H1 (cell line): ENCODE measurements at regions not wholly inside any gene's neighbourhood (a gene's known extent, or its start where the extent isn't known, plus 50 kb on each side); places are given as distances from the start of the nearest gene placed in this dataset.

ENCODE experiments used
- CTCF ChIA-PET: fragments of 300-600 bp; sonication (Branson Sonifier 250); formaldehyde crosslinking; loops from one replicate; lab custom pipeline; 2021; ENCODE audit not compliant: partially characterized antibody; lab: Charles Lee
- POLR2A ChIA-PET: fragments of 300-600 bp; sonication (Branson Sonifier 250); formaldehyde crosslinking; loops from one replicate; lab custom pipeline; 2021; ENCODE audit warnings: inconsistent platforms; ENCODE audit not compliant: partially characterized antibody; lab: Charles Lee
- DNase-seq, 2 experiments: peaks; one replicate each; pipeline versions ENCODE4 v3.0.0 to v3.0.0-alpha.2; 2010 to 2022; ENCODE audit warnings: low spot score in 2 of 2, low read depth in 1 of 2, mixed read lengths in 1 of 2
- FAIRE-seq: peaks from 2 replicates; lab custom pipeline; 2011; peaks lifted over from hg19 to GRCh38; lab: Jason Lieb, UNC
- H2AFZ ChIP-seq: 2 replicates; pipeline ENCODE4 v1.8.1; 2012; ENCODE audit warnings: low read length, inconsistent platforms
- H2AK5ac ChIP-seq: 2 replicates; pipeline ENCODE4 v1.6.1; 2013; ENCODE audit warnings: low read depth, low read length
- H2BK120ac ChIP-seq: replicated peaks from 2 replicates; pipeline ENCODE3; 2013; ENCODE audit warnings: low read depth, low read length, inconsistent platforms
- H2BK12ac ChIP-seq: 2 replicates; pipeline ENCODE4 v1.6.1; 2013; ENCODE audit warnings: low read depth, low read length
- H2BK15ac ChIP-seq: 2 replicates; pipeline ENCODE4 v1.6.1; 2013; ENCODE audit warnings: low read length
- H2BK20ac ChIP-seq: 2 replicates; pipeline ENCODE4 v1.6.1; 2013; ENCODE audit warnings: low read length
- H2BK5ac ChIP-seq: 2 replicates; pipeline ENCODE4 v1.6.1; 2013; ENCODE audit warnings: low read depth, low read length
- H3K14ac ChIP-seq: 2 replicates; pipeline ENCODE4 v1.6.1; 2013; ENCODE audit warnings: inconsistent platforms; ENCODE audit not compliant: insufficient read length
- H3K18ac ChIP-seq: 2 replicates; pipeline ENCODE4 v1.6.1; 2013; ENCODE audit warnings: low read length; ENCODE audit errors: extremely low read depth
- H3K23ac ChIP-seq: 2 replicates; pipeline ENCODE4 v1.6.1; 2013; ENCODE audit warnings: inconsistent platforms; ENCODE audit not compliant: insufficient read length
- H3K23me2 ChIP-seq: 2 replicates; pipeline ENCODE4 v1.6.1; 2013; ENCODE audit warnings: low read depth, low read length
- H3K27ac ChIP-seq: 2 replicates; pipeline ENCODE4 v1.6.1; 2011; ENCODE audit warnings: low read depth, low read length, inconsistent platforms
- H3K27me3 ChIP-seq, 4 experiments: replicated peaks in 1 of 4; 1 replicate in 1 of 4; 2 replicates in 3 of 4; pipeline versions ENCODE4 v1.6.1 to v1.8.1; 2011 to 2013; ENCODE audit warnings: low read length in 3 of 4, mild to moderate bottlenecking in 3 of 4, inconsistent platforms in 2 of 4, mixed read lengths in 2 of 4, moderate library complexity in 1 of 4; ENCODE audit not compliant: control insufficient read depth in 3 of 4, insufficient read depth in 3 of 4; ENCODE audit errors: extremely low read depth in 1 of 4
- H3K36me3 ChIP-seq, 4 experiments: 2 replicates each; pipeline versions ENCODE4 v1.6.1 to v1.8.1; 2011 to 2013; ENCODE audit warnings: mild to moderate bottlenecking in 4 of 4, low read length in 3 of 4, moderate library complexity in 2 of 4, control low read depth in 1 of 4, inconsistent platforms in 1 of 4; ENCODE audit not compliant: insufficient read depth in 4 of 4, control insufficient read depth in 2 of 4
- H3K4ac ChIP-seq: replicated peaks from 2 replicates; pipeline ENCODE3; 2013; ENCODE audit warnings: low read length, low read depth, mixed read lengths, inconsistent platforms; ENCODE audit not compliant: insufficient read length
- H3K4me1 ChIP-seq, 4 experiments: replicated peaks in 1 of 4; 1 replicate in 1 of 4; 2 replicates in 3 of 4; pipeline versions ENCODE4 v1.6.1 to v1.8.1; 2011 to 2013; ENCODE audit warnings: low read length in 3 of 4, inconsistent platforms in 2 of 4, mixed read lengths in 1 of 4; ENCODE audit not compliant: insufficient read depth in 4 of 4, control insufficient read depth in 3 of 4
- H3K4me2 ChIP-seq, 2 experiments: 2 replicates each; pipeline versions ENCODE4 v1.6.1 to v1.8.1; 2011 to 2013; ENCODE audit warnings: low read depth in 2 of 2, low read length in 2 of 2, control low read depth in 1 of 2, inconsistent platforms in 1 of 2, mild to moderate bottlenecking in 1 of 2; ENCODE audit not compliant: insufficient read depth in 1 of 2
- H3K4me3 ChIP-seq, 4 experiments: fragments of 200-600, 300-600 bp in 1 of 4; sonication (generic), shearing (Covaris generic), sonication (Bioruptor Twin) in 1 of 4; 2 replicates each; pipeline versions ENCODE4 v1.5.1 to v1.8.1; 2011 to 2016; ENCODE audit warnings: low read length in 4 of 4, low read depth in 3 of 4, control low read depth in 2 of 4, inconsistent platforms in 2 of 4, mild to moderate bottlenecking in 2 of 4, mixed read lengths in 1 of 4, moderate library complexity in 1 of 4; ENCODE audit not compliant: insufficient read depth in 2 of 4; ENCODE audit errors: extremely low read depth in 1 of 4
- H3K56ac ChIP-seq: replicated peaks from 2 replicates; pipeline ENCODE3; 2013; ENCODE audit warnings: low read depth, mild to moderate bottlenecking, mixed read lengths, low read length, inconsistent platforms; ENCODE audit not compliant: insufficient read length
- H3K79me1 ChIP-seq: 2 replicates; pipeline ENCODE4 v1.6.1; 2013; ENCODE audit warnings: low read depth, low read length, control low read depth
- H3K79me2 ChIP-seq, 2 experiments: 2 replicates each; pipeline versions ENCODE4 v1.6.1 to v1.8.1; 2012 to 2013; ENCODE audit warnings: low read length in 2 of 2, mild to moderate bottlenecking in 2 of 2, inconsistent platforms in 1 of 2; ENCODE audit not compliant: insufficient read depth in 2 of 2, control insufficient read depth in 1 of 2
- H3K9ac ChIP-seq, 4 experiments: replicated peaks in 1 of 4; 1 replicate in 1 of 4; 2 replicates in 3 of 4; pipeline versions ENCODE4 v1.6.1 to v1.8.1; 2011 to 2013; ENCODE audit warnings: low read depth in 3 of 4, low read length in 3 of 4, control low read depth in 2 of 4, mild to moderate bottlenecking in 2 of 4, moderate library complexity in 2 of 4, inconsistent platforms in 1 of 4; ENCODE audit errors: extremely low read depth in 1 of 4
- H3K9me3 ChIP-seq, 2 experiments: 2 replicates each; pipeline versions ENCODE4 v1.6.1 to v1.8.1; 2012 to 2013; ENCODE audit warnings: mild to moderate bottlenecking in 2 of 2, moderate library complexity in 2 of 2, control low read depth in 1 of 2, inconsistent platforms in 1 of 2, low read depth in 1 of 2, low read length in 1 of 2, mixed read lengths in 1 of 2; ENCODE audit not compliant: insufficient read depth in 2 of 2
- H4K20me1 ChIP-seq, 2 experiments: replicated peaks in 1 of 2; 2 replicates each; pipeline versions ENCODE3 to v1.8.1; 2011 to 2013; ENCODE audit warnings: inconsistent platforms in 2 of 2, low read length in 2 of 2, mild to moderate bottlenecking in 1 of 2; ENCODE audit not compliant: insufficient read depth in 2 of 2, control insufficient read depth in 1 of 2
- H4K5ac ChIP-seq: 2 replicates; pipeline ENCODE4 v1.6.1; 2013; ENCODE audit warnings: low read length, low read depth, mixed read lengths, inconsistent platforms; ENCODE audit not compliant: insufficient read length
- H4K8ac ChIP-seq: 2 replicates; pipeline ENCODE4 v1.8.0; 2013; ENCODE audit warnings: mild to moderate bottlenecking, moderate library complexity, low read length, inconsistent platforms; ENCODE audit not compliant: insufficient read depth; ENCODE audit errors: extremely low read depth
- H4K91ac ChIP-seq: replicated peaks from 2 replicates; pipeline ENCODE3; 2013; ENCODE audit warnings: low read length, mixed read lengths, inconsistent platforms; ENCODE audit not compliant: insufficient read length
- CEBPB ChIP-seq: IDR thresholded peaks from 2 replicates; pipeline ENCODE4 v1.6.1; 2012; ENCODE audit warnings: low read depth, low read length
- CHD1 ChIP-seq: IDR thresholded peaks from 2 replicates; pipeline ENCODE4 v1.6.1; 2012; ENCODE audit warnings: low read depth, low read length, improper control_type of control experiment
- CREB1 ChIP-seq: IDR thresholded peaks from 2 replicates; pipeline ENCODE4 v1.6.1; 2012; ENCODE audit warnings: inconsistent platforms
- EZH2 ChIP-seq: fragments of 200-600 bp; sonication (generic); IDR thresholded peaks from 2 replicates; pipeline ENCODE4 v1.7.1; 2012; ENCODE audit warnings: low read depth, mild to moderate bottlenecking, moderate library complexity, low read length, inconsistent platforms; ENCODE audit not compliant: severe bottlenecking
- KDM1A ChIP-seq: fragments of 200-600, 300-600 bp; sonication (generic); IDR thresholded peaks from 2 replicates; pipeline ENCODE4 v1.7.1; 2016; ENCODE audit warnings: mild to moderate bottlenecking, low read length, borderline replicate concordance
- MAFK ChIP-seq: IDR thresholded peaks from 2 replicates; pipeline ENCODE4 v1.6.1; 2012; ENCODE audit warnings: low read depth, mild to moderate bottlenecking, improper control_type of control experiment, low read length
- MAX ChIP-seq: IDR thresholded peaks from 2 replicates; pipeline ENCODE4 v1.6.1; 2012; ENCODE audit warnings: inconsistent platforms
- NRF1 ChIP-seq: IDR thresholded peaks from 2 replicates; pipeline ENCODE4 v1.6.1; 2011; ENCODE audit warnings: mild to moderate bottlenecking, low read depth, low read length, improper control_type of control experiment
- SRF ChIP-seq: IDR thresholded peaks from 2 replicates; pipeline ENCODE4 v1.6.1; 2011; ENCODE audit warnings: mild to moderate bottlenecking, low read depth, low read length, moderate library complexity
- TAF1 ChIP-seq: IDR thresholded peaks from 2 replicates; pipeline ENCODE4 v1.6.1; 2011; ENCODE audit warnings: mild to moderate bottlenecking, low read depth, low read length
- ZNF274 ChIP-seq: IDR thresholded peaks from 2 replicates; pipeline ENCODE4 v1.7.0; 2012; ENCODE audit warnings: low read length, borderline replicate concordance; ENCODE audit errors: extremely low read depth
- WGBS, 2 experiments: shearing (Covaris generic) in 1 of 2; methylation state at CpG; one replicate each; pipeline versions ENCODE4 v1.1.6 to v1.1.7; 2013 to 2015; ENCODE audit warnings: low lambda C conversion rate in 2 of 2, mixed read lengths in 2 of 2, inconsistent platforms in 1 of 2, low coverage in 1 of 2, missing lambda C conversion rate in 1 of 2; ENCODE audit not compliant: insufficient replicate concordance in 2 of 2, insufficient coverage in 1 of 2, insufficient read length in 1 of 2; ENCODE audit errors: extremely low coverage in 1 of 2, missing lambda C conversion rate in 1 of 2; 5-methylcytosine and 5-hydroxymethylcytosine counted together

GRCh38 chr13:86945584-86945983 lies 725.6 kb upstream of the SLITRK5 start:
- WGBS, 2 experiments: 93% methylated on average over 2 of the region's 2 CpGs; no CpG with 5 or more reads in 1 of the 2 experiments
- Histone ChIP-seq H2BK5ac (no peak overlapping the region), H3K9ac (no peak overlapping the region), H2BK12ac (no peak overlapping the region), H4K91ac (no peak overlapping the region), H2BK120ac (no peak overlapping the region), H3K56ac (no peak overlapping the region), H2AK5ac (no peak overlapping the region), H3K4ac (no peak overlapping the region), H3K36me3 (no peaks in the 10 kb centered on the region), H3K27ac (no peak overlapping the region), H2BK20ac (no peak overlapping the region), H3K9me3 (no peaks in the 10 kb centered on the region), H3K4me3 (no peak overlapping the region), H3K14ac (no peak overlapping the region), H4K8ac (no peak overlapping the region), H3K27me3 (no peaks in the 10 kb centered on the region), H2BK15ac (no peak overlapping the region), H3K79me2 (no peaks in the 10 kb centered on the region), H3K4me1 (no peaks in the 10 kb centered on the region), H3K4me2 (no peak overlapping the region), H3K18ac (no peak overlapping the region), H2AFZ (no peak overlapping the region), H4K5ac (no peak overlapping the region), H3K23me2 (no peaks in the 10 kb centered on the region), H3K23ac (no peak overlapping the region), H3K79me1 (no peaks in the 10 kb centered on the region), H4K20me1 (no peaks in the 10 kb centered on the region)
- FAIRE-seq (no peak), DNase-seq (no peak)
- ChIA-PET CTCF (no interaction called here), POLR2A (no interaction called here)
- TF ChIP-seq KDM1A: no peak
- TF ChIP-seq CEBPB: no peak
- TF ChIP-seq CHD1: no peak
- no peak for TF ChIP-seq ZNF274
- TF ChIP-seq TAF1: no peak
- TF ChIP-seq CREB1: no peak
- no peak for TF ChIP-seq NRF1
- no peak for TF ChIP-seq MAX
- no peak for TF ChIP-seq SRF
- TF ChIP-seq MAFK: no peak
- TF ChIP-seq EZH2: no peak
